ENCODE measurements at regions not wholly inside any gene's neighbourhood (a gene's known extent, or its start where the extent isn't known, plus 50 kb on each side); places are given as distances from the start of the nearest gene placed in this dataset.

DNA sequence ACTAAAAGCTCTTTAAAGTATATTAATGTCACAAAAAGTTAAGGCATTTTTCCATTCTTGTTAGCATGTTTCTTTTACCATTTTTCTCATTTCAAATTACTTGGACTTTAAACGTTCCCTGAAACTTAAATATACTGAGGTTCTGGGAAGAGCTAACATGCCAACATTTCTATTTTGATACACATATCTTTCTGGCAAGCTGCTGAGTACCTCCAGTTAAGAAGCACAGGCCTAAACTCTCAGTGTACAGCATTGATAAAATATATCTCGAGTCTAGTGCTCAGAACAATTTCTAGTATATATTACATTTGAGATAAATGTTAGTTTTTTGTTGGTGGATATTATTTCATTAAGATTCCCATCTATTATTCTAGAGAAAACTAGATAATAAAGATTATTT is 612.9 kb upstream of the KCND2 start:
- TF ChIP-seq, protein P1, sequence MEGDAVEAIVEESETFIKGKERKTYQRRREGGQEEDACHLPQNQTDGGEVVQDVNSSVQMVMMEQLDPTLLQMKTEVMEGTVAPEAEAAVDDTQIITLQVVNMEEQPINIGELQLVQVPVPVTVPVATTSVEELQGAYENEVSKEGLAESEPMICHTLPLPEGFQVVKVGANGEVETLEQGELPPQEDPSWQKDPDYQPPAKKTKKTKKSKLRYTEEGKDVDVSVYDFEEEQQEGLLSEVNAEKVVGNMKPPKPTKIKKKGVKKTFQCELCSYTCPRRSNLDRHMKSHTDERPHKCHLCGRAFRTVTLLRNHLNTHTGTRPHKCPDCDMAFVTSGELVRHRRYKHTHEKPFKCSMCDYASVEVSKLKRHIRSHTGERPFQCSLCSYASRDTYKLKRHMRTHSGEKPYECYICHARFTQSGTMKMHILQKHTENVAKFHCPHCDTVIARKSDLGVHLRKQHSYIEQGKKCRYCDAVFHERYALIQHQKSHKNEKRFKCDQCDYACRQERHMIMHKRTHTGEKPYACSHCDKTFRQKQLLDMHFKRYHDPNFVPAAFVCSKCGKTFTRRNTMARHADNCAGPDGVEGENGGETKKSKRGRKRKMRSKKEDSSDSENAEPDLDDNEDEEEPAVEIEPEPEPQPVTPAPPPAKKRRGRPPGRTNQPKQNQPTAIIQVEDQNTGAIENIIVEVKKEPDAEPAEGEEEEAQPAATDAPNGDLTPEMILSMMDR (IDR thresholded peaks at IDR 0.05; ENCODE audit: low read depth, low read length, poor library complexity, severe bottlenecking) = no peak
- TF ChIP-seq EZH2phosphoT487 (IDR thresholded peaks at IDR 0.05; ENCODE audit: borderline replicate concordance, low read length) = no peak

Data from DOHH2 (cell line).